Activated naive CD8-positive, alpha-beta T cell treated with anti-CD3 and anti-CD28 coated beads for 36 hours (primary cell): ENCODE measurements at regions not wholly inside any gene's neighbourhood (a gene's known extent, or its start where the extent isn't known, plus 50 kb on each side); places are given as distances from the start of the nearest gene placed in this dataset.

ENCODE experiments used
- DNase-seq: peaks from one replicate; pipeline ENCODE4 v3.0.0; 2021
- H3K27ac Mint-ChIP-seq: one replicate; pipeline ENCODE4 v1.8.0; 2022; ENCODE audit warnings: mild to moderate bottlenecking, moderate library complexity, mixed read lengths
- H3K27me3 Mint-ChIP-seq: one replicate; pipeline ENCODE4 v1.8.0; 2022; ENCODE audit warnings: mild to moderate bottlenecking, mixed read lengths
- H3K36me3 Mint-ChIP-seq: one replicate; pipeline ENCODE4 v1.8.0; 2021; ENCODE audit warnings: mild to moderate bottlenecking, mixed read lengths
- H3K4me1 Mint-ChIP-seq: one replicate; pipeline ENCODE4 v1.8.0; 2021; ENCODE audit warnings: mixed read lengths
- H3K4me3 Mint-ChIP-seq: one replicate; pipeline ENCODE4 v1.8.0; 2022; ENCODE audit warnings: mild to moderate bottlenecking, moderate library complexity, mixed read lengths
- H3K9me3 Mint-ChIP-seq: one replicate; pipeline ENCODE4 v1.8.0; 2022; ENCODE audit warnings: mixed read lengths

- no peak for DNase-seq
- H3K4me3 Mint-ChIP-seq: no peak overlapping the region
These were observed 542.9 kb upstream of the JAG1 start for GRCh38 chr20:11216451-11217314.

GRCh38 chr20:11217326-11218172, 543.8 kb upstream of the JAG1 start:
- no peak for DNase-seq
- Mint-ChIP-seq H3K27me3 (peaks cover 5% of the 10 kb centered on the region), H3K27ac (no peak overlapping the region), H3K4me3 (no peak overlapping the region), H3K4me1 (no peaks in the 10 kb centered on the region), H3K9me3 (no peaks in the 10 kb centered on the region), H3K36me3 (no peaks in the 10 kb centered on the region)

More at GRCh38 chr20:11216451-11217314, 542.9 kb upstream of the JAG1 start:
- Mint-ChIP-seq H3K27me3 (peaks cover 6% of the 10 kb centered on the region), H3K4me1 (no peaks in the 10 kb centered on the region), H3K27ac (no peak overlapping the region), H3K9me3 (no peaks in the 10 kb centered on the region), H3K36me3 (no peaks in the 10 kb centered on the region)

GRCh38 chr20:11218173-11218680, 544.4 kb upstream of the JAG1 start:
- Mint-ChIP-seq H3K4me1 (no peaks in the 10 kb centered on the region), H3K27ac (no peak overlapping the region), H3K4me3 (no peak overlapping the region), H3K9me3 (no peaks in the 10 kb centered on the region), H3K27me3 (no peaks in the 10 kb centered on the region), H3K36me3 (no peaks in the 10 kb centered on the region)
- DNase-seq: no peak

GRCh38 chr20:11219192-11219591, 545.4 kb upstream of the JAG1 start:
- Mint-ChIP-seq H3K4me1 (no peaks in the 10 kb centered on the region), H3K27ac (no peak overlapping the region), H3K9me3 (no peaks in the 10 kb centered on the region), H3K36me3 (no peaks in the 10 kb centered on the region), H3K27me3 (peaks cover 2% of the 10 kb centered on the region), H3K4me3 (no peak overlapping the region)
- no peak for DNase-seq

GRCh38 chr20:11221046-11221445, 547.2 kb upstream of the JAG1 start:
- H3K27me3 Mint-ChIP-seq: peaks cover 4% of the 10 kb centered on the region
- H3K4me1 Mint-ChIP-seq: no peaks in the 10 kb centered on the region
- no peak overlapping the region for H3K27ac Mint-ChIP-seq
- H3K9me3 Mint-ChIP-seq: no peaks in the 10 kb centered on the region
- no peaks in the 10 kb centered on the region for H3K36me3 Mint-ChIP-seq
- H3K4me3 Mint-ChIP-seq: no peak overlapping the region
- DNase-seq: no peak

- Mint-ChIP-seq H3K9me3 (no peaks in the 10 kb centered on the region), H3K4me1 (no peaks in the 10 kb centered on the region), H3K36me3 (no peaks in the 10 kb centered on the region), H3K27me3 (peaks cover 4% of the 10 kb centered on the region), H3K27ac (no peak overlapping the region), H3K4me3 (no peak overlapping the region)
- no peak for DNase-seq
These were observed 548.4 kb upstream of the JAG1 start for GRCh38 chr20:11222243-11222642.

GRCh38 chr20:11227602-11228001, 553.8 kb upstream of the JAG1 start:
- Mint-ChIP-seq H3K4me1 (no peaks in the 10 kb centered on the region), H3K36me3 (no peaks in the 10 kb centered on the region), H3K4me3 (no peak overlapping the region), H3K27ac (no peak overlapping the region), H3K9me3 (no peaks in the 10 kb centered on the region), H3K27me3 (peaks cover 4% of the 10 kb centered on the region)
- DNase-seq: no peak

GRCh38 chr20:11229772-11230171, 556.0 kb upstream of the JAG1 start:
- DNase-seq: no peak
- Mint-ChIP-seq H3K4me3 (no peak overlapping the region), H3K4me1 (no peaks in the 10 kb centered on the region), H3K27me3 (no peaks in the 10 kb centered on the region), H3K9me3 (no peaks in the 10 kb centered on the region), H3K27ac (no peak overlapping the region), H3K36me3 (no peaks in the 10 kb centered on the region)

GRCh38 chr20:11230999-11231398, 557.2 kb upstream of the JAG1 start:
- Mint-ChIP-seq H3K4me1 (no peaks in the 10 kb centered on the region), H3K9me3 (no peaks in the 10 kb centered on the region), H3K27ac (no peak overlapping the region), H3K27me3 (no peaks in the 10 kb centered on the region), H3K4me3 (no peak overlapping the region), H3K36me3 (no peaks in the 10 kb centered on the region)
- no peak for DNase-seq

GRCh38 chr20:11231742-11232648, 558.2 kb upstream of the JAG1 start:
- Mint-ChIP-seq H3K4me1 (no peaks in the 10 kb centered on the region), H3K27me3 (no peaks in the 10 kb centered on the region), H3K27ac (no peak overlapping the region), H3K4me3 (no peak overlapping the region), H3K9me3 (no peaks in the 10 kb centered on the region), H3K36me3 (no peaks in the 10 kb centered on the region)
- no peak for DNase-seq

- DNase-seq: no peak
- H3K27me3 Mint-ChIP-seq: no peaks in the 10 kb centered on the region
- no peak overlapping the region for H3K4me3 Mint-ChIP-seq
- H3K36me3 Mint-ChIP-seq: no peaks in the 10 kb centered on the region
- H3K9me3 Mint-ChIP-seq: no peaks in the 10 kb centered on the region
- no peak overlapping the region for H3K27ac Mint-ChIP-seq
- no peaks in the 10 kb centered on the region for H3K4me1 Mint-ChIP-seq
These were observed 559.1 kb upstream of the JAG1 start for GRCh38 chr20:11232896-11233295.

GRCh38 chr20:11234181-11234580, 560.4 kb upstream of the JAG1 start:
- H3K27ac Mint-ChIP-seq: no peak overlapping the region
- no peak overlapping the region for H3K4me3 Mint-ChIP-seq
- H3K27me3 Mint-ChIP-seq: no peaks in the 10 kb centered on the region
- no peaks in the 10 kb centered on the region for H3K4me1 Mint-ChIP-seq
- H3K9me3 Mint-ChIP-seq: no peaks in the 10 kb centered on the region
- no peaks in the 10 kb centered on the region for H3K36me3 Mint-ChIP-seq
- DNase-seq: no peak

GRCh38 chr20:11234608-11235007, 560.8 kb upstream of the JAG1 start:
- no peak for DNase-seq
- Mint-ChIP-seq H3K27ac (no peak overlapping the region), H3K27me3 (no peaks in the 10 kb centered on the region), H3K4me3 (no peak overlapping the region), H3K4me1 (no peaks in the 10 kb centered on the region), H3K36me3 (no peaks in the 10 kb centered on the region), H3K9me3 (no peaks in the 10 kb centered on the region)

- Mint-ChIP-seq H3K27ac (no peak overlapping the region), H3K4me3 (no peak overlapping the region), H3K27me3 (no peaks in the 10 kb centered on the region), H3K9me3 (no peaks in the 10 kb centered on the region), H3K4me1 (no peaks in the 10 kb centered on the region), H3K36me3 (no peaks in the 10 kb centered on the region)
- DNase-seq: no peak
These were observed 561.3 kb upstream of the JAG1 start for GRCh38 chr20:11235058-11235457.

- no peak for DNase-seq
- Mint-ChIP-seq H3K27me3 (peaks cover 10% of the 10 kb centered on the region), H3K4me3 (no peak overlapping the region), H3K9me3 (peaks cover 3% of the 10 kb centered on the region), H3K36me3 (no peaks in the 10 kb centered on the region), H3K27ac (no peak overlapping the region), H3K4me1 (no peaks in the 10 kb centered on the region)
These were observed 568.5 kb upstream of the JAG1 start for GRCh38 chr20:11242320-11242719.
